Lung microvascular endothelial cell (primary cell): ENCODE measurements at regions not wholly inside any gene's neighbourhood (a gene's known extent, or its start where the extent isn't known, plus 50 kb on each side); places are given as distances from the start of the nearest gene placed in this dataset.

Experiments used
- DNase-seq, 2 donors: peaks; one replicate each; pipeline versions ENCODE4 v3.0.0 to v3.0.0-alpha.2; 2010; ENCODE audit warnings: low read depth in 2 of 2

- DNase-seq = no peak
Measured at GRCh38 chr12:124632519-124632984, 65.1 kb upstream of the NCOR2 start.

- DNase-seq = no peak
Measured at GRCh38 chr12:124631681-124632256, 64.4 kb upstream of the NCOR2 start.

- DNase-seq = no peak
Measured at GRCh38 chr12:124630791-124631313, 63.4 kb upstream of the NCOR2 start.

DNA sequence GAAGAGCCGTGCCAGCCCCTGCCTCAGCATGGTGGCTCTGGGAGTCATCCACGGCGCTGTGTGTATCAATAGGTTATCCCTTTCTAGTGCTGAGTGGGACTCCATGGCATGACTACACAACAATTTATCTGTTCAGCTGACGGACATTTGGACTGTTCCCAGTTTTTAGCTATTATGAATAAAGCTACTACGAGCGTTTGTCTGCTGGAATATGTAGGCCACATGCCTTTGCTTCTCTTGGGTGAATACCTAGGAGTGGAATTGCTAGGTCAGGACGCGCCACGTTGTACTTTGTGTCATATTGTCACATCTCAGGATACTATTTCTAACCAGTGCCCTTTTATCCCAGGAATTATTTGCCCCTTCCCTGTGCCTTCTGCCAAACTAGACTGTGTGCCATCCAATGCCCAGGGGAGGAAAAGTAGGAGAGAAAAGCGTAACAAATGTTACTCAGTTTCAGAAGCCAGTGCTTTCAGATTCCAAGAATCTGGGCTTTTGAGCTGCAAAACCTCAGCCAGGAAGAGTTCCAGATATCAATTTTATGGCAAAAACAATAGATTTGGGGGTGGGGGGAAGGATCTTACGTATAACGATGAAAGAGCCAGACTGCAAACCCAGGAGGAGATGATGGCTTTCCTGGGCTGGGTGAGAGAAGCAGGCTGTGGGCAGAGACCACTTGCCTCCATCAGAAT is 62.5 kb upstream of the NCOR2 start:
- no peak for DNase-seq

DNA sequence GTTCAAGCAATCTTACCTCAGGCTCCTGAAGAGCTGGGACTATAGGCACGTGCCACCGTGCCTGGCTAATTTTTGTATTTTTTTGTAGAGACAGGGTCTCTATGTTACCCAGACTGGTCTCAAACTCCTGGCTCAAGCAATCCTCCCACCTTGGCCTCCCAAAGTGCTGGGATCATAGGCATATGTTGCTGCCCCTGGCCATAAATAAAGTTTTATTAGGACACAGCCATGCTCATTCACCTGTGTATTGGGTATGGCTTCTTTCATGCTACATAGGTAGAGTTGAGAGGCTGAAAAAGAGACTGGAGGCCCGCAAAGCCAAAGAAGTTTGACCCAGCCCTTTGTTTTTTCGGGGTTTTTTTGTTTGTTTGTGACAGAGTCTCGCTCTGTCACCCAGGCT is 61.7 kb upstream of the NCOR2 start:
- DNase-seq = no peak

DNA sequence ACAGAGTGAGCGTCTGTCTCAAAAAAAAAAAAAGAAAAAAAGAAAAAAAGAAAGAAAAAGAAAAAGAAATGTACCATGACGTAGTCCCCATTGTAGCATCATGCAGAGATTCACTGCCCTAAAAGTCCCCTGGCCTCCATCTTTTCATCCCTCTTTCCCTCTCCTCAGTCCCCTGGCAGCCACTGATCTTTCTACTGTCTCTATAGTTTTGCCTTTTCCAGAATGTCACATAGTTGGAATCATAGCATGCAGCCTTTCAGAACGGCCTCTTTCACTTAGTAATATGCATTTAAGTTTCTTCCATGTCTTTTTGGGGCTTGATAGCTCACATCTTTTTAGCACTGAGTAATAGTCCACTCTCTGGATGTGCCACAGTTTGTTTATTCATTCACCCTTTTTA is 60.5 kb upstream of the NCOR2 start:
- no peak for DNase-seq

DNA sequence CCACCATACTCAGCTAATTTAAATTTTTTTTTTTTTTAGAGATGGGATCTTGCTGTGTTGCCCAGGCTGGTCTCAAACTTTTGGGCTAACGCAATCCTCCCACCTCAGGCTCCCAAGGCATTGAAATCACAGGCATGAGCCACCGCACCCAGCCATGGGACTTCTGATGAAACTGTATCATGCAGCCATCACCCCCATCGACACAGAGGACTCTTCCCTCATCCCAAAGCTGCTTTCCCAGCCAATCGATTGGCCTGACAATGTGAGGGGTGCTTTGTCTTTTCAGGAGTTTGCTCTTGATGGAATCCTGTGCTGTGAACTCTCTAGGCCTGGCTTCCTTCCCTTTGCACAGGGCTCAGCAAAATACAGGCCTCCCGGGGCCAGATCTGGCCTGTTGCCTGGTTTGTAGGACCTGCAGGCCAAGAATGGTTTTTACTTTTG is 59.6 kb upstream of the NCOR2 start:
- peak; percentile 83 to 93 for DNase-seq

DNA sequence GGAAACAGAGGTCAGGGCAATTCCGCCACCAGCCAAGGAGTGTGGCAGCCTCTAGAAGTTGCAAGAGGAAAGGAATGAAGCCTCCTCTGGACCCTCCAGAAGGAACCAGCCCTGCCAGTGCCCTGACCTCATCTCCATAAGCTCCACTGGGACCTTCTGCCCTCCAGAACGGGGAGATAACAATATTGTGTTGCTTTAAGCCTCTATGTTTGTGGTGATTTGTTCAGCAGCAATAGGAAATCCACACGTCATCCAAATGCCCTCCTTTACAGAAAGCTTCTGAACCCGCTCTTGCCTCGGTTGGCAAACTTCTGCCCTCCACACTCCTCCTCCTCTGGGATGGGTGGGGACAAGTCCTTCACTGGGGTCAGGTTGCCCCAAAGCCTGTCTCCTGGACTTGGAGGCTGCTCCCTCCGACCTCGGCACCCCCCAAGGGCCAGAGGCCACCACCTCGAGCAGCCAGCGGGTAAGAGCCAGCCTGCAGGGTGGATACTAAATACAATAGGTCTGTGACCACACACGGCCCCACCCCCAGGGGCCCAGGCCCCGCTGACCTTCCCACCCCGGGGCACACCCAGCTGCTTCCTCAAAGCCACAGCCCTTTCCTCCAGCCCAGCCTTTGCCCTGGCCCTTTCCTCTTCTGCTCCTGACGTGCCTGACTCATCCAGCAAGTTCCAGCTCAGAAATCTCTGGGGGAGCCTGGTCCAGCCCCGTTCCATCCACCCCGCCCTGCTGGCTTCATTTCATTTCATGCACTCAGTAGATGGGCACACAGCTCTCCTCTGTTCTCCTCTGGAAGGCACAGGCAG is 58.7 kb upstream of the NCOR2 start:
- DNase-seq = peak; percentile 88 to 97

DNA sequence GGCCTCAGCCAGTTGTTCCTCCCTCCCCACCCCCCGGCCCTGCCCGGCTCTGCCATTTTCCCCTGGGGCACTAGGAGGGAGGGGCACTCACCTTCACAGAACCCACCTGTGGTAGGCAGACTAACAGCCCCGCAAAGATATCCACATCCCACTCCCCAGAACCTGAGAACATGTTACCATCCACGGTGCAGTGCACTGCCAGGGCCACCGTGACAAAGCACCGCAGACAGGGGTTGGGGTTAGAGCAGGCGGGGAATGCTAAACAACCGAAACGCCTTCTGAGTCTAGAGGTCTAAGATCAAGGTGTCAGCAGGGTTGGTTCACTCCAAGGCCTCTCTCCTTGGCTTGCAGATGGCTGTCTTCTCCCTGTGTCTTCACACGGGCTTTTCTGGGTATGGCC is 57.4 kb upstream of the NCOR2 start:
- no peak for DNase-seq

- no peak for DNase-seq
Measured at GRCh38 chr12:124623344-124624035, 56.1 kb upstream of the NCOR2 start.

GRCh38 chr12:124622764-124623163 is 55.4 kb upstream of the NCOR2 start:
- no peak for DNase-seq

- DNase-seq = no peak
Measured at GRCh38 chr12:124622331-124622730, 54.9 kb upstream of the NCOR2 start.

DNA sequence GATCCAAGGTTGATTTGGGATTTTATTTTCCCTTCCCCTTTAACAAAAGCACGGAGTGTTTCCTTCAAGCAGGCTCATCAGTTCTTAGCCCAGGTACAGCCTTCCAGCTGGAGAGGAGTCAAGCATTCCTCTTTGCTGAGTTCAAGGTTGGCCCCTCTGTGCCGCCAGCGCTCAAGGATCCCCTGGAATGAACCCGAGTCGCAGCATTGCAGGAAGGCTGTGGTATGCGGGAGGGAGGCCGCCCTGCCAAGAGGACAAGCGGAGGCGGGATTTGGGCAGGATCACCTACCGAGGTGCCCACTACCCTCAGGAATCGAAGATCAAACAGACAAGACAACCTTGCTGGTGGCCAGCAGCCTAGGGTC is 53.9 kb upstream of the NCOR2 start:
- peak in 1 of 2 donors; percentile 32 for DNase-seq

DNA sequence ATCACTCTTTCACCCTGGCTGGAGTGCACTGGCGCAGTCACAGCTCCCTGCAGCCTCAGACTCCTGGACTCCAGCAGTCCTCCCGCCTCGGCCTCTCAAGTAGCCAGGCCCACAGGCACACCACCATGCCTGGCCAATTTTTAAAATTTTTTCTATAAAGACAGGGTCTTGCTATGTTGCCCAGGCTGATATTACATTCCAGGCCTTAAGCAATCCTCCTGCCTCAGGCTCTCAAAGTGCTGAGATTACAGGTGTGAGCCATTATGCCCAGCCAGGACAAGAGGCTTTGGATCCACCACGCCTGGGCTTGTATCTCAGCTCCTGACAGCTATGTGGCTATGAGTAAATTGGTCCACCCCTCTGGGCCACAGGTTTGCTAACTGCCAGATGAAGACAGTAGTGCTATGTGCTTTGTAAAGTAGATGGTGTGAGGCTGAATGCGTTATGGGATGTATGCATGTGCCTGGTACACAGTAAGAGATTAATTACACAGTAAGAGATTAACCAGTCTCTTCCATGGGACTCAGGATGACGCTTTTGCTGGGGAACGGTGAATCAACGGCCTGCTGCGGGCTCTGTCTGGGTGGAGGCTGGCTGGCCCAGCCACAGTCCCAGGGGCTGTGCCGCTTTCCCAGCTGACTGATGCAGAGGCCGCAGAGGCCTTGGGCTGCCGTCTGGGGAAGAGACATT is 53.3 kb upstream of the NCOR2 start:
- DNase-seq = peak in 1 of 2 donors; percentile 59

GRCh38 chr12:124618291-124618902 is 51.0 kb upstream of the NCOR2 start:
- no peak for DNase-seq

GRCh38 chr12:124617615-124618014 is 50.2 kb upstream of the NCOR2 start:
- DNase-seq = no peak
